ENCODE measurements at regions not wholly inside any gene's neighbourhood (a gene's known extent, or its start where the extent isn't known, plus 50 kb on each side); places are given as distances from the start of the nearest gene placed in this dataset.

DNA sequence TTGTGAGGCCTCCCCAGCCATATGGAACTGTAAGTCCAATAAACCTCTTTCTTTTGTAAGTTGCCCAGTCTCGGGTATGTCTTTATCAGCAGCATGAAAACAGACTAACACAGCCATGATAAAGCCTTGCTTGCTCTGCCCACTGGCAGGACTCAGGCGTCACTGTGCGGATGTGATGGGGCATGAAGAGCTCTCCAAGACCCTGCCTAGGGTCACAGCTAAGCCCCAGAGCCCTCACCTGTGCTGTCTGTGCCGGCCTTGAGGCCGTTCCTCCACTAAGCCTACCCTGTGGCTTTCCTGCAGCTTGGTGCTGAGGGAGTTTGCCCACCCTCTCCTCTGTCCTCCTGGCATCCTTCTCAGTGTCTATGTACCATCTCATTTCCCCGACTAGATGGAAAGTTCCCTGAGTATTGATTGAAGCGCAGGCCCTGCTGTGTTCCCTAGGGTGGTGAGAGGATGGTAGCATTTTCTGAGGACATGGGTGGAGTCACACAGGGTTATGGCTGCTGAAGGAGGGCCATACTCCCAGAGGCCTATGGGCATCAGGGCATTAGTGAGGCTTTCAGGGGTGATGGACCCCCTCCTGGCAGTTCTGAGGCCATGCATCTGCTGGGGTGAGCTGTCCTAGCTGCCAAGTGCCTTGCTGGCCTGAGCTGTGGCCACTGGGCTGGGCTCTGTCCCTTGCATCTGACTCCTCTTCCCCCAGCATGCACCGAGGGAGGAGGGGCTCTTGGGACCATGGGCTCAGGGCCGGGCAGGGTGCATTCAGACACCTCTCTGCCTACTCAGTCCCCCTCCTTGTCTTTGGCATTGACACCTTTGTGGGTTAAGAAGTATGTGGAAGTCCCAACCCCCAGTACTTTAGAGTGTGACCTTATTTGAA is 75.3 kb downstream of the TEX29 start:
- Mint-ChIP-seq H3K9me3 (peaks cover 2 to 6% of the 10 kb centered on the region in 2 experiments; a peak in 3 of 5 replicates), H3K4me3 (no peak overlapping the region), H3K27me3 (ENCODE audit: low read depth) (peaks cover 18% of the 10 kb centered on the region), H3K4me1 (no peaks in the 10 kb centered on the region), H3K36me3 (ENCODE audit: insufficient read depth in 1 of 3, low read depth in 3 of 3) (peaks cover 0 to 2% (median 0%) of the 10 kb centered on the region in 3 experiments; a peak in 4 of 7 replicates), H3K27ac (no peak overlapping the region)
- Histone ChIP-seq H3K4ac (ENCODE audit: low read depth, low read length) (no peak overlapping the region), H3K27ac (ENCODE audit: insufficient read length, low read depth, low read length) (no peak overlapping the region), H3T11ph (ENCODE audit: low read length) (no peak overlapping the region), H3K9ac (ENCODE audit: extremely low read depth, insufficient read length, low read length) (no peak overlapping the region), H3K23ac (ENCODE audit: insufficient read length, low read depth, low read length) (no peak overlapping the region), H3K56ac (ENCODE audit: insufficient read length, low read depth, low read length) (no peak overlapping the region), H3K23me2 (ENCODE audit: insufficient read length, low read depth, low read length, poor library complexity, severe bottlenecking) (no peaks in the 10 kb centered on the region), H2AFZ (ENCODE audit: low read length) (no peak overlapping the region), H3K4me1 (ENCODE audit: insufficient read depth, low read length) (no peaks in the 10 kb centered on the region), H3K27me3 (ENCODE audit: insufficient read depth, low read length) (no peaks in the 10 kb centered on the region), H2BK5ac (ENCODE audit: insufficient read length, low read length) (no peak overlapping the region), H3K18ac (ENCODE audit: insufficient read length, low read depth, low read length) (peak overlapping the region; percentile 32), H4K5ac (ENCODE audit: insufficient read length, low read depth, low read length) (no peak overlapping the region), H4K91ac (ENCODE audit: insufficient read length, low read depth, low read length) (no peak overlapping the region), H3K79me2 (ENCODE audit: insufficient read depth, low read length) (no peaks in the 10 kb centered on the region), H2AK5ac (ENCODE audit: insufficient read length, low read length) (no peak overlapping the region), H2BK20ac (ENCODE audit: low read depth, low read length, poor library complexity, severe bottlenecking) (no peak overlapping the region), H3K9me3 (ENCODE audit: control insufficient read depth, low read depth, low read length) (no peaks in the 10 kb centered on the region), H3K14ac (ENCODE audit: insufficient read depth, low read length) (no peak overlapping the region), H2BK15ac (ENCODE audit: low read depth, low read length) (no peak overlapping the region), H3K4me2 (ENCODE audit: insufficient read depth, insufficient read length, low read length) (no peak overlapping the region), H4K20me1 (ENCODE audit: control insufficient read depth, insufficient read depth, insufficient read length) (no peaks in the 10 kb centered on the region), H2BK120ac (ENCODE audit: low read depth, low read length, poor library complexity, severe bottlenecking) (no peak overlapping the region), H2BK12ac (ENCODE audit: insufficient read length, low read depth, low read length) (no peak overlapping the region), H4K8ac (replicated peaks; ENCODE audit: insufficient read length, low read depth, low read length) (no peak overlapping the region), H3K79me1 (ENCODE audit: insufficient read depth, low read depth, low read length, poor library complexity, severe bottlenecking) (no peaks in the 10 kb centered on the region)
- no CpG with 5 or more reads among the region's 9 CpGs for WGBS (ENCODE audit: extremely low coverage, insufficient read length, low lambda C conversion rate)
- no peak for TF ChIP-seq CTCF (conservative IDR thresholded peaks at IDR 0.05)
- DNase-seq: peak; percentile 16
